ENCODE measurements at regions not wholly inside any gene's neighbourhood (a gene's known extent, or its start where the extent isn't known, plus 50 kb on each side); places are given as distances from the start of the nearest gene placed in this dataset.
"Not testable (repeated sequence)": the region's sequence is repeated elsewhere in the genome, so short reads cannot be mapped to it uniquely, and the experiment has no call there.

DNA sequence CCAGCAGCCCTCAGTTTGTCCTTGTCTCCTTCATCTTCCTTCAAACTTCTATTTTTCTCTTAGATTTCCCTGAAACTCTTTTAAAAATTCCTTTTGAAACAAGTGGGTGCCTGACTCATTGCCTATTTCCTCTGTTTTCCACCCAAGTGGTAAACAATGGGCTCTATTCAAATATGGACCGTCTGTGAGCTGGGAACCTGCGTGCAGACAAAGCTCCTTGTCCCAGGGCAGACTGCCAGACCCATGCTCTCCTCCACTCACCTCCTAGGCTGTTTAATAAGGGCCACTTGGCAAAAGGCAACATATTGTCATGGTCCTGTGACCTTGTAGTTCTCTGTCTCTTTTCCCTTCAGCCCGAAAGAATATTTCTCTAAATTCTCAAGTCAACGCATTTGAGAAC is 332.7 kb upstream of the THBS1 start:
- Histone ChIP-seq H3K9ac (ENCODE audit: low read length) (no peak overlapping the region), H3K9me3 (ENCODE audit: control insufficient read depth, low read depth, low read length) (no peaks in the 10 kb centered on the region), H3K4me3 (ENCODE audit: low read length) (no peak overlapping the region), H3K4me1 (ENCODE audit: control insufficient read depth, low read depth, low read length) (peaks cover 5% of the 10 kb centered on the region), H3K27ac (ENCODE audit: low read length) (no peak overlapping the region), H3K36me3 (ENCODE audit: control insufficient read depth, low read depth, low read length) (no peaks in the 10 kb centered on the region), H3K27me3 (ENCODE audit: control insufficient read depth, insufficient read depth, low read length) (no peaks in the 10 kb centered on the region)

DNA sequence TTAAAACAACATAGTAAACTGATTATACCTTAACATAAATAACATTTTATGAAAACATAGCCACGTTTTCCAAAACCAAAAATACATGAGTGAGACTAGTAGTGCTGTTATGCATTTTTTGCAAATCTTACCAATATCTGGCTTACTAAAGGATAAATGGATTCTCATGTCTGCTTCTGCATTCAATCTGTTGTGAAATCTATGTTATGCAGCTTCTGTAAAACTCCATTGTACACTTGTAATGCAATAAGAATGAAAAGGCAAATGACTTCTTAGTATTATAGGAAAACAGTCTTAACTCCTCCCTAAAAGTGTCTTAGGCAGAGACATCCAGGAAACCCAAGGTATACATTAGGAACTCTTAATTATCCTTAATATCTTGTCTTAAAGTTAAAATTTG is 330.9 kb upstream of the THBS1 start:
- Histone ChIP-seq H3K36me3 (ENCODE audit: control insufficient read depth, low read depth, low read length) (no peaks in the 10 kb centered on the region), H3K4me1 (ENCODE audit: control insufficient read depth, low read depth, low read length) (peaks cover 5% of the 10 kb centered on the region), H3K4me3 (ENCODE audit: low read length) (no peak overlapping the region), H3K9me3 (ENCODE audit: control insufficient read depth, low read depth, low read length) (no peaks in the 10 kb centered on the region), H3K27me3 (ENCODE audit: control insufficient read depth, insufficient read depth, low read length) (no peaks in the 10 kb centered on the region), H3K9ac (ENCODE audit: low read length) (no peak overlapping the region), H3K27ac (ENCODE audit: low read length) (no peak overlapping the region)

DNA sequence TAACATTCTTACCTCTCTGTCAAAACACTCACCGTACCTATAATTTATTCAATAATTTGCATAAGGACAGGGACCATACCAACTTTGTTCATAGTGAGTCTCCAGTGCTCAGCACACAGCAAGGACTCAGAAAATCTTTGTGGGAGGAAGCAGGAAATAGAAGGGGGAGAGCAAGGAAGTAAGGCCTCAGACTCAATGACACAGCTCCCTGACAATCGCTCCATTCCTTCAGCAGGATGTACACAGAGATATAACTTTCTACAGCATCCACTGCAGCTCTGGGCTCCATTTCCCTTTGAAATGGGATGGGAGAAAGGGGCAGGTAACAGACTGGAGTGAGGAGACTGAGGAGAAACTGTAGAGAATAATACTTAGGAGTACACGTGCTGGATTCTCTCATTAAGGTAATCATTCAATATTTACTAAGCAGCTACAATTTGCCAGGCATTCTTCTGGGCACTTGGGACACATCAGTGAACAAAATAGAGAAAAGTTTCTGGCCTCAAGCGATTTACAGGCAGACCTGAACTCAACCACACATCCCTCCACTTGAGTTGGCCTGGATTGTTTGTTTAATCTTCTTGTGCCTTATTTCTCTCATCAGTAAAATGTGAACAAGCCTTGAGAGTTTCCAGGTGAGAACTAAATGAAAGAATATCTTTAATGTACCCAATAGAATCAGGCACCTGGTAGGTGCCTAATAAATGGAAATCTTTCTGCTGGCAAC is 330.3 kb upstream of the THBS1 start:
- Histone ChIP-seq H3K4me1 (ENCODE audit: control insufficient read depth, low read depth, low read length) (peaks cover 5% of the 10 kb centered on the region), H3K27ac (ENCODE audit: low read length) (no peak overlapping the region), H3K9ac (ENCODE audit: low read length) (no peak overlapping the region), H3K4me3 (ENCODE audit: low read length) (no peak overlapping the region), H3K36me3 (ENCODE audit: control insufficient read depth, low read depth, low read length) (no peaks in the 10 kb centered on the region), H3K27me3 (ENCODE audit: control insufficient read depth, insufficient read depth, low read length) (no peaks in the 10 kb centered on the region), H3K9me3 (ENCODE audit: control insufficient read depth, low read depth, low read length) (no peaks in the 10 kb centered on the region)

DNA sequence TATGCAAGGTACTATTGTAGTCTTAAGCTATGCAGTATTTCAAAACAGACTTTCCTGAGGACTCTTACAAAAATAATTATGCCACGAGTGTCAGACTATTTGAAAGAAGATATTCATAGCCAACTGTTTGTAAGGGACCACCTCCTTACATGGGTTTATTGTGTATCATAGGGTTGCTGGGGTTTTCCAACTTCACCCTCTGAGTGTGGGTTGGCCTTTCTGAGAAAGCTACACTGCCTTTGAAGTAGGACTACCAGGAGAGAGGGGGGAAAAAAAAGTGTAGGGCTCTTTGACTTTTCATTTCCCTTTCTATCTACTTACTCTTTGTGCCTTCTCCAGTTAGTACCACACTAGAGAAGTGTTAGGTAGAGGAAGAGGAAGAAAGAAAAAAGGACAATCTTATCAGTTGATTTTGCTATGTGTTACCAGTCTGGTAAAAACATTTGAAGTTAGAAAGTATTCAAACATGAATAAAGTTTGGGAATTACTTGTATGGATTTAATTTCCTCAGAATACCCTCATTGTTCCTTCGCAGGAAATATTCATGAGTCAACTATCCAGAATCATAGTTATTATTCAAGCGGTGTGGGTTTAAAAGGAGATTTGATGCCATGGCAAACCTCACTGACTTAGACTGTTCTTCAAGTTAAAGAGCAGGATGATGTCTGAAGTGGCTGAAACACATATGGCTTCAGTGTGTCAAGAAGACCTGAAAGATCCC is 329.3 kb upstream of the THBS1 start:
- Histone ChIP-seq H3K36me3 (ENCODE audit: control insufficient read depth, low read depth, low read length) (no peaks in the 10 kb centered on the region), H3K9ac (ENCODE audit: low read length) (no peak overlapping the region), H3K27ac (ENCODE audit: low read length) (no peak overlapping the region), H3K4me1 (ENCODE audit: control insufficient read depth, low read depth, low read length) (peaks cover 5% of the 10 kb centered on the region), H3K4me3 (ENCODE audit: low read length) (no peak overlapping the region), H3K9me3 (ENCODE audit: control insufficient read depth, low read depth, low read length) (no peaks in the 10 kb centered on the region), H3K27me3 (ENCODE audit: control insufficient read depth, insufficient read depth, low read length) (no peaks in the 10 kb centered on the region)

DNA sequence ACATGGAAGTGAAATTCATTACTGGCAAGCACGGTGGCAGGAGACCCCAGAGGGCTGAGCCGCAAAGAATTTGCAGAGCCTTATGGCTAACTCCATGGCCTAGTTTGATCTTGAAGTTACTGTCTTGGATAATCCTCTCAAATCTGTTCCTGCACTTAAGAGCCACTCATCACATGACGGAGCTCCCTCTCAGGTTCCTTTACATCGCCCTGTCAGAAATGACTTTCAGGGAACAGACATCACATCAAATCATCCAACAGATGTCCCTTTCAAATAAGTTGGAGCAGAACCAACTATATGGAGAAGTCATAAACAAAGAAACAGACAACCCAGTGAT is 328.8 kb upstream of the THBS1 start:
- H3K9ac ChIP-seq (ENCODE audit: low read length): no peak overlapping the region
- no peaks in the 10 kb centered on the region for H3K36me3 ChIP-seq (ENCODE audit: control insufficient read depth, low read depth, low read length)
- H3K9me3 ChIP-seq (ENCODE audit: control insufficient read depth, low read depth, low read length): no peaks in the 10 kb centered on the region
- no peak overlapping the region for H3K4me3 ChIP-seq (ENCODE audit: low read length)
- no peak overlapping the region for H3K27ac ChIP-seq (ENCODE audit: low read length)
- H3K4me1 ChIP-seq (ENCODE audit: control insufficient read depth, low read depth, low read length): peaks cover 5% of the 10 kb centered on the region
- H3K27me3 ChIP-seq (ENCODE audit: control insufficient read depth, insufficient read depth, low read length): no peaks in the 10 kb centered on the region

DNA sequence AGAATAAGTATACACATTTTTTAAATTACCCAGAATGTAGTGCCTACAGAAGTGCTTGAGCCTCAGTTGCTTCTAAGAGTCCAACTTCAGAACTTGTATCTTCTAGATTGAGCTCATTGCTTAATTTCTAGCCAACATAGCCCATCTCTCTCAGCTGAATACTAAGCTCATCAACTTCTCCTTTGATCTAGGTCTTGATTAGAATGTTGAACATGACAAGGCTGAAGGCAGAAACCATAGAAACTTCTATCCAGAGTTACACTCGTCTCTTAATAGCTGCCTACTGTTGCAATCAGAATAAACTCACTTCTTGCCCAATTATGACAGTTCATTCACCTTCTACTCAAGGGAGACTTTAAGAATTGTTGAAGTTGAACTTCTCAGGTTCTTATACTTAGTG is 327.3 kb upstream of the THBS1 start:
- no peak overlapping the region for H3K27ac ChIP-seq (ENCODE audit: low read length)
- no peak overlapping the region for H3K4me3 ChIP-seq (ENCODE audit: low read length)
- H3K36me3 ChIP-seq (ENCODE audit: control insufficient read depth, low read depth, low read length): no peaks in the 10 kb centered on the region
- no peaks in the 10 kb centered on the region for H3K27me3 ChIP-seq (ENCODE audit: control insufficient read depth, insufficient read depth, low read length)
- H3K4me1 ChIP-seq (ENCODE audit: control insufficient read depth, low read depth, low read length): no peaks in the 10 kb centered on the region
- no peak overlapping the region for H3K9ac ChIP-seq (ENCODE audit: low read length)
- no peaks in the 10 kb centered on the region for H3K9me3 ChIP-seq (ENCODE audit: control insufficient read depth, low read depth, low read length)

DNA sequence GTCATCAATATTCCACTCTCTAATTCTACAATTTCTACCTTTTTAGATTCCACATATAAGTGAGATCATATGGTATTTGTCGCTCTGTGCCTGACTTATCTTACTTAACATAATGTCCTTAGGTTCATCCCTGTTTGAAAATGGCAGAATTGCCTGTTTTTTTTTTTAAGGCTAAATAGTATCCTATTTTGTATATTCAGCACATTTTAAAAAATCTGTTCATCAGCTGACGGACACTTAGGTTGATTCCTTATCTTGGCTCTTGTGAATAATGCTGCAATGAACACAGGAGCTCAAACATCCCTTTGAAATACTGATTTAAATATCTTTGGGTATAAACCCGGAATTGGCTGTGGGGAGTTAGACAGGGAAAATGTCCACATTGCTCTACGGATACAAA is 326.7 kb upstream of the THBS1 start:
- Histone ChIP-seq H3K4me3 (ENCODE audit: low read length) (no peak overlapping the region), H3K4me1 (ENCODE audit: control insufficient read depth, low read depth, low read length) (no peaks in the 10 kb centered on the region), H3K27me3 (ENCODE audit: control insufficient read depth, insufficient read depth, low read length) (no peaks in the 10 kb centered on the region), H3K9me3 (ENCODE audit: control insufficient read depth, low read depth, low read length) (no peaks in the 10 kb centered on the region), H3K9ac (ENCODE audit: low read length) (no peak overlapping the region), H3K36me3 (ENCODE audit: control insufficient read depth, low read depth, low read length) (no peaks in the 10 kb centered on the region), H3K27ac (ENCODE audit: low read length) (no peak overlapping the region)

DNA sequence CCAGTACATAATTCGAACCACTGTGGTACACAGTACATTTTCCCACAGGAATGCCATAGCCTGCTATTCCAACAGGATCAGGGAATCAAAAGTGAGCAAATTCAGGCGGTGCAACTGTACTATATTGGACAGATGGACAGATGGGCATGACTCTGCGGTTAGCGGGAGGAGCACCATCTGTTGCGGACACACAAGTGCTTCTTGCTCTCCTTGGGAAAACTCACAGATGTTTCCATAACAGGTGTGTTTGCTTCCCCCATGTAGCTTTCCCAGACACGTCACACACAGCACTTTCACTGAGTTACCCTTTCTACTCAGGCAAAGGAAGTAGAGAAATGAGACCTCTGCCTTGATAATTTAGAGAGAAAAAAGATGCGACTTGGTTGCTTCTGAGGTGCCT is 325.1 kb upstream of the THBS1 start:
- no peaks in the 10 kb centered on the region for H3K9me3 ChIP-seq (ENCODE audit: control insufficient read depth, low read depth, low read length)
- no peak overlapping the region for H3K4me3 ChIP-seq (ENCODE audit: low read length)
- no peaks in the 10 kb centered on the region for H3K4me1 ChIP-seq (ENCODE audit: control insufficient read depth, low read depth, low read length)
- H3K9ac ChIP-seq (ENCODE audit: low read length): no peak overlapping the region
- no peaks in the 10 kb centered on the region for H3K27me3 ChIP-seq (ENCODE audit: control insufficient read depth, insufficient read depth, low read length)
- H3K27ac ChIP-seq (ENCODE audit: low read length): no peak overlapping the region
- H3K36me3 ChIP-seq (ENCODE audit: control insufficient read depth, low read depth, low read length): no peaks in the 10 kb centered on the region

DNA sequence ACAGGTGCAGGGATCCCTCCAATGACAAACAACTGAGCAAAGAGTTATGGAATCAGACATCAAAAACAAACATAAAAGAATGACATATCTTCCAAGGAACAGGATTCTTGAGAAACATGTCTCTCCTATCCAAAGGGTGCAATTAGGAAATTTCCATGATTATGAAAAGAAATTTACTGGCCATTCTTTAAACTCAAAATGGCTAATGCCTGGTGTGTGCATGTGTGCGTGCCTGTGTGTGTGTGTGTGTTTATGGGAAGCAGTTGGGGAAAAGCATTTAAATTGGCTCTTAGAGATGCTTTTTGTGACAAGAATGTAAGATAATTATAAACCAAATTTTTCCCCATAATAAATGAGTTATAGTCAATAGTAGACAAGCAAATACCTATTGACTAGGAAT is 320.5 kb upstream of the THBS1 start:
- H3K4me3 ChIP-seq (ENCODE audit: low read length): no peak overlapping the region
- no peaks in the 10 kb centered on the region for H3K27me3 ChIP-seq (ENCODE audit: control insufficient read depth, insufficient read depth, low read length)
- H3K27ac ChIP-seq (ENCODE audit: low read length): no peak overlapping the region
- H3K9ac ChIP-seq (ENCODE audit: low read length): no peak overlapping the region
- H3K9me3 ChIP-seq (ENCODE audit: control insufficient read depth, low read depth, low read length): no peaks in the 10 kb centered on the region
- no peaks in the 10 kb centered on the region for H3K4me1 ChIP-seq (ENCODE audit: control insufficient read depth, low read depth, low read length)
- H3K36me3 ChIP-seq (ENCODE audit: control insufficient read depth, low read depth, low read length): no peaks in the 10 kb centered on the region

DNA sequence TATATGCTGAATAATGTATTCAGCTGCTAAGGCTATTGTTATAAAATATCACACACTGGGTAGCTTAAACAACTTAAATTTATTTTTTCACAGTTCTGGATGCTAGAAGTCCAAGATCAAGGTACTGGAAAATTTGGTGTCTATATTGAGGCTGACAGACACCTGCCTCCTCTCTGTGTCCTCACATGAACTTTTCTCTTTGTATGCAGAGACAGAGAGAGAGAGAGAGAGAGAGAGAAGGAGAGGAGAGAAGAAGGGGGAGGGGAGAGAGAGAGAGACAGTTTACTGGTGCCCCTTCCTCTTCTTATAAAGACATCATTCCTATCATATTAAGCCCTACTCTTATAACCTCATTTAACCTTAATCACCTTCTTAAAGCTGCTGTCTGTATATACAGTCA is 320.1 kb upstream of the THBS1 start:
- Histone ChIP-seq H3K27me3 (ENCODE audit: control insufficient read depth, insufficient read depth, low read length) (no peaks in the 10 kb centered on the region), H3K36me3 (ENCODE audit: control insufficient read depth, low read depth, low read length) (no peaks in the 10 kb centered on the region), H3K9me3 (ENCODE audit: control insufficient read depth, low read depth, low read length) (no peaks in the 10 kb centered on the region), H3K9ac (ENCODE audit: low read length) (no peak overlapping the region), H3K4me3 (ENCODE audit: low read length) (no peak overlapping the region), H3K4me1 (ENCODE audit: control insufficient read depth, low read depth, low read length) (no peaks in the 10 kb centered on the region), H3K27ac (ENCODE audit: low read length) (no peak overlapping the region)

DNA sequence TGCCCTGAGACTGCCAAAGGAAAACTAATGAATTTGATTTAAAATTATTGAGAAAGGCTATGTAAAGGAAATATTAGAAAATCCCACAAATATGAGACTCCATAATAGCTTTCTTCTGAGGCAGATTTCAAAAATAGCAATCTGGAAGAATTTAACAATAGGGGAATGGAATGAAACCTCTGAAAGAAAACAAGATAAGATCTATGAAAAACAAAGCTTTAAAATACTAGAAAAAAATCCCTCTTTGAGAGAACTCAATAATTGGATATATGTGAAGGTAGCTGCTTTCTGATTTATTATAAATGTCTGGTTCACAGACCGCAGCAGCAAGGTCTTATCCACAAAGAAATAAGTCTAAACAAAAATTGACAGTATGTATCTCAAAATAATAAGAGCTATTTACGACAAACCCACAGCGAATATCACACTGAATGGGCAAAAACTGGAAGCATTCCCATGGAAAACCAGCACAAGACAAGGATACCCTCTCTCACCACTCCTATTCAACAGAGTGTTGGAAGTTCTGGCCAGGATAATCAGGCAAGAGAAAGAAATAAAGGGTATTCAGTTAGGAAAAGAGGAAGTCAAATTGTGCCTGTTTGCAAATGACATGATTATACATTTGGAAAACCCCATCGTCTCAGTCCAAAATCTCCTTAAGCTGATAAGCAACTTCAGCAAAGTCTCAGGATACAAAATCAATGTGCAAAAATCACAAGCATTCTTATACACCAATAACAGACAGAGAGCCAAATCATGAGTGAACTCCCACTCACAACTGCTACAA is 319.3 kb upstream of the THBS1 start:
- H3K27me3 ChIP-seq (ENCODE audit: control insufficient read depth, insufficient read depth, low read length); H3K27ac ChIP-seq (ENCODE audit: low read length): not testable (repeated sequence)

More for the DNA sequence above, 319.3 kb upstream of the THBS1 start:
- not testable (repeated sequence) for H3K9ac ChIP-seq (ENCODE audit: low read length); H3K36me3 ChIP-seq (ENCODE audit: control insufficient read depth, low read depth, low read length); H3K4me1 ChIP-seq (ENCODE audit: control insufficient read depth, low read depth, low read length); H3K4me3 ChIP-seq (ENCODE audit: low read length); H3K9me3 ChIP-seq (ENCODE audit: control insufficient read depth, low read depth, low read length)
